ENCODE measurements at regions not wholly inside any gene's neighbourhood (a gene's known extent, or its start where the extent isn't known, plus 50 kb on each side); places are given as distances from the start of the nearest gene placed in this dataset.

DNA sequence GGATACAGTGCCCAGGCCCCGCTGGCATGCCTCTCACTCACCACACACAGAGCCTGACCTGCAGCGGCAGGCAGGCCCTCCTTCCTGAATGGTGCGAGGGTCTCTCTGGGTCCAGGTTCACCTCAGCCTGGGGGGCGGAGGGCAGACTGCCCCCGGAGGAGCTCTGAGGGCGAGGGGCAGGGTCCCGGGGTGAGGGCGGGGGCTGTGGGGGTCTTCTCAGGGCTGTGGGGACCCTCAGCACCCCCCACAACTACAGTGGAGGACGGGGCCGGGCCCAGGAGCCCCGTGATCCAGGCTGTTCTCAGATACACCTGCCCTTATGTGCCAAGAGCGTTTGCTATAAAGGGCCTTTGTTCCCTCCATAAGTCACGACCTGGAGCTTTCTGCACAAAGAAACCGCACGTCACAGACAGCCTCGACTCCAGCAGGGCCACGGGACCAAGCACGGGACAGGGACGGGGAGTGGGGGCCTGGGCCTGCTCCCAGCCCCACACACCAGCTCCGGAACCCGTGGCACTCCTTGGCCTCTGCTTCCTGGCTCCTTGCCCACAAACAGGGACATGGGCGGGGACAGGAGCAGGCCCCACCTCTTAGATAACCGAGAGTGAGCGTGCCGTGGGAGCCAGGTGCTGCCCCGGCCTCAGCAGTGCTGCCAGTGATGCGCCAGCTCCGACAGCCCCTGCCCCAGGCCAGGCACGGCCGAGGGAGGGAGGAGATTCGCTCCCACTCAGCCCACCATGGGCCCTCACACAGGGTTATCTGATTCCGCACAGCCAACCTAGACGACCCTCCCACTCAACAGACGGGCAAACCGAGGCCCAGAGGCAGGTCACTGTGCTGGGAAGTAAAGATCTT is 101.9 kb downstream of the RFLNA start:
- DNase-seq (ENCODE audit: low read depth in 2 of 2) = no peak

DNA sequence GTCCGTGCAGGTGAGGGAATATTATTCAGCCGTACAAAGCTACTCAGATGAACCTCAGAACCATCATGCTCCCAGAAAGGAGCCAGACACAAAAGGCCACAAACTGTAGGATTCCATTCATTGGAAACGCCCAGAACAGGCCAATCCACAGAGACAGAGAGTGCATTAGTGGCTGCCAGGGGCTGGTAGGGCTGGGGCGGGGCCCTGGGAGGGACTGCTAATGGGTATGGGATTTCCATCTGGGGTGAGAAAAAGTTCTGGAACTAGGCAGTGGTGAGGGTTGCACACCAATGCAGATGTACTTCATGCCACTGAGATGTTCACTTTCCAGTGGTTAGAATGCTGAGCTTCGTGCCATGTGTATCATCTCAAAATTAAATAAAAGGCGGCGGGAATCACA is 101.1 kb downstream of the RFLNA start:
- no peak overlapping the region for H3K4me3 ChIP-seq (replicated peaks in 1 of 2; ENCODE audit: low read depth in 2 of 2, low read length in 2 of 2)
- TF ChIP-seq, protein P1, sequence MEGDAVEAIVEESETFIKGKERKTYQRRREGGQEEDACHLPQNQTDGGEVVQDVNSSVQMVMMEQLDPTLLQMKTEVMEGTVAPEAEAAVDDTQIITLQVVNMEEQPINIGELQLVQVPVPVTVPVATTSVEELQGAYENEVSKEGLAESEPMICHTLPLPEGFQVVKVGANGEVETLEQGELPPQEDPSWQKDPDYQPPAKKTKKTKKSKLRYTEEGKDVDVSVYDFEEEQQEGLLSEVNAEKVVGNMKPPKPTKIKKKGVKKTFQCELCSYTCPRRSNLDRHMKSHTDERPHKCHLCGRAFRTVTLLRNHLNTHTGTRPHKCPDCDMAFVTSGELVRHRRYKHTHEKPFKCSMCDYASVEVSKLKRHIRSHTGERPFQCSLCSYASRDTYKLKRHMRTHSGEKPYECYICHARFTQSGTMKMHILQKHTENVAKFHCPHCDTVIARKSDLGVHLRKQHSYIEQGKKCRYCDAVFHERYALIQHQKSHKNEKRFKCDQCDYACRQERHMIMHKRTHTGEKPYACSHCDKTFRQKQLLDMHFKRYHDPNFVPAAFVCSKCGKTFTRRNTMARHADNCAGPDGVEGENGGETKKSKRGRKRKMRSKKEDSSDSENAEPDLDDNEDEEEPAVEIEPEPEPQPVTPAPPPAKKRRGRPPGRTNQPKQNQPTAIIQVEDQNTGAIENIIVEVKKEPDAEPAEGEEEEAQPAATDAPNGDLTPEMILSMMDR (IDR thresholded peaks at IDR 0.05; ENCODE audit: low read depth, low read length) = no peak
- DNase-seq (ENCODE audit: low read depth in 2 of 2) = no peak

More for the DNA sequence above, 101.9 kb downstream of the RFLNA start:
- TF ChIP-seq, protein P1 (IDR thresholded peaks at IDR 0.05; ENCODE audit: low read depth, low read length) = no peak
- no peak overlapping the region for H3K4me3 ChIP-seq (replicated peaks in 1 of 2; ENCODE audit: low read depth in 2 of 2, low read length in 2 of 2)

DNA sequence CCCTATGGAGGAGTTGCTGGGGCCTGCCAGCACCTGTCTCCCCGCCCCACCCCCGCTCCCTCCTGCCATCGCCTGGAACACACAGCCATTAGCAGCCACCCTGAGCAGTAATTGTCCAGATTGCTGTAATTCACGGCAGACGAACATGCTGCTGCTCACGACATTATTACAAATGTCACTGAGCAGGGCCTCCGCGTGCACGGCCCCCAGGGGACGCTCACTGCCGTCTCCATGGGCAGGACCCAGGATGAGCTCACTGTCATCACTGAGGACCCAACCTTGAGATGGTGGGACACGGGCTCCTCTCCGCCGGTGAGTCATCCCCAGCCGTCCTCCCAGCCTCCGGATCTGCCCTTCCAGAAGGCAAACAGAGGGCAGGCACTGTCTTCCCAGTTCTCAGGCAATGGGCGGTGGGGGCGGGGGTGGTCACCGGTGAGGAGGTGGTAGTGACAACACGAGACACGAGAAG is 100.4 kb downstream of the RFLNA start:
- no peak overlapping the region for H3K4me3 ChIP-seq (replicated peaks in 1 of 2; ENCODE audit: low read depth in 2 of 2, low read length in 2 of 2)
- peak in 1 of 2 donors; percentile 37 for DNase-seq (ENCODE audit: low read depth in 2 of 2)
- TF ChIP-seq, protein P1 (IDR thresholded peaks at IDR 0.05; ENCODE audit: low read depth, low read length) = no peak

DNA sequence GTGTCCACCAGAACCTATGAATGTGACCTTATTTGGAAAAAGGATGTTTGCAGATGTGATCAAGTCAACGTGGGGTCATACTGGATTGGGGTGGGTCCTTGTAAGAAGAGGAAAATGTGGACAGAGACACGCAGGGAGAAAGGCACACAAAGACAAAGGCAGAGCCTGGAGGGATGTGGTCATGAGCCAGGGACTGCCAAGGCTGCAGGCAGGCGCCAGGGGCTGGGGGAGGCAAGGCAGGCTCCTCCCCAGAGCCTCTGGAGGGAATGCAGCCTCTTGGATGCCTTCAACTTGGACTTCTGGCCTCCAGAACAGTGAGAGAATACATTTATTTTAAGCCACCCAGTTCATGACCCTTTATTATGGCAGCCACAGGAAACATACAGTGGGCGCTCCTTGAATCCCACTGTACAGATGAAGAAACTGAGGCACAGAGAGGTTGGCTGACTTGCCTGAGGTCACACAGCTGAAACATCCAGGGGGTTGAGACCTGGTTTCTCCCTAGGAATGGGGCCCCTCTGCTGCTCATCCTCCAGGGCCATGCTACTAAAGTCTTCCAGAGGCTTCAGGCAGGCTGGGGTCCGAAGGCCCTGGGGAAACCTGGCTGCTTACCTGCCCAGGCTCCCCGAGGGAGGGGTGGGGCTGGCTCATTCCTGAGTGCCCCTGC is 99.7 kb downstream of the RFLNA start:
- TF ChIP-seq, protein P1 (IDR thresholded peaks at IDR 0.05; ENCODE audit: low read depth, low read length) = no peak
- DNase-seq (ENCODE audit: low read depth in 2 of 2) = peak in 1 of 2 donors; percentile 58
- H3K4me3 ChIP-seq (replicated peaks in 1 of 2; ENCODE audit: low read depth in 2 of 2, low read length in 2 of 2) = no peak overlapping the region

DNA sequence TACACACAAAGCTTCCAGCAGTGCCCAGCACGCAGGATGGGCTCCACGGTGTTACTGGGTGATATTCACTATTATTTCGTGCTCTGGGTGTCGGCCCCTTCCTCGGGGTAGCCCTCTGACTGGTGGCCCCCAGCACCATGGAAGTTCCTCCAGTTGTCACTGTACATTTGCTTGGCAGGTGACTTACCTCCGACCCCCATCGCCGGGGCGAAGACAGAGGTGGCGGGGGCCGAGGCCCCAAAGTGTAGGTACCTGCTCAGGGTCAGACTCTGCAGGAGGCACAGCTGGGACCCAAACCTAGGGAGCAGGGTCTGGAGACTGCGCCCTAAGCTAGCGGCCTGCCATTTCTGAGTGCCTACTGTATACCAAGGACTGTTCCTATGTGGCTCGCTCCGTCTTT is 98.9 kb downstream of the RFLNA start:
- DNase-seq (ENCODE audit: low read depth in 2 of 2) = no peak

DNA sequence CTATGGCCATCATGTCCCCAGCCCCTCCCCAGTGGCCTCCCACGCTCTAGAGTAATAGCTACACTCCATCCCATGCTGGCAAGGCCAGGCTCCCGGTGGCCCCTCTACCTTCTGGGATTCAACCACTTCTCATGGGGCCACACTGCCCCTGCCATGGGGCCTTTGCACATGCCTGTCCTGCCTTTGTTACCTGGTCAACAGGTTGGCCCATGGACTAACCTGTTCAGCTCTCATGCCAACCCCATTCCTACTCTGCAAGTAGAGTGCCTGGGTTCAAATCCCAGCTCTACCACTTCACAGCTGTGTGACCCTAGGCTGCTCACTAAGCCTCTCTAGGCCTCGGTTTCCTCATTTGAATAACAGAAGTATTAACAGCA is 98.5 kb downstream of the RFLNA start:
- DNase-seq (ENCODE audit: low read depth in 2 of 2) = no peak
- TF ChIP-seq, protein P1 (IDR thresholded peaks at IDR 0.05; ENCODE audit: low read depth, low read length) = no peak
- H3K4me3 ChIP-seq (replicated peaks in 1 of 2; ENCODE audit: low read depth in 2 of 2, low read length in 2 of 2) = no peak overlapping the region

More for the DNA sequence above, 98.9 kb downstream of the RFLNA start:
- H3K4me3 ChIP-seq (replicated peaks in 1 of 2; ENCODE audit: low read depth in 2 of 2, low read length in 2 of 2) = no peak overlapping the region
- TF ChIP-seq, protein P1 (IDR thresholded peaks at IDR 0.05; ENCODE audit: low read depth, low read length) = no peak
